Stimulated activated CD4-positive, alpha-beta T cell treated with anti-CD3 and anti-CD28 coated beads, Interleukin-2, amount 100 ng/mL, for 4 hours (primary cell): ENCODE measurements at regions not wholly inside any gene's neighbourhood (a gene's known extent, or its start where the extent isn't known, plus 50 kb on each side); places are given as distances from the start of the nearest gene placed in this dataset.

Source experiments
- DNase-seq: peaks from one replicate; pipeline ENCODE4 v3.0.0-alpha.2; 2020; ENCODE audit warnings: low read depth

DNA sequence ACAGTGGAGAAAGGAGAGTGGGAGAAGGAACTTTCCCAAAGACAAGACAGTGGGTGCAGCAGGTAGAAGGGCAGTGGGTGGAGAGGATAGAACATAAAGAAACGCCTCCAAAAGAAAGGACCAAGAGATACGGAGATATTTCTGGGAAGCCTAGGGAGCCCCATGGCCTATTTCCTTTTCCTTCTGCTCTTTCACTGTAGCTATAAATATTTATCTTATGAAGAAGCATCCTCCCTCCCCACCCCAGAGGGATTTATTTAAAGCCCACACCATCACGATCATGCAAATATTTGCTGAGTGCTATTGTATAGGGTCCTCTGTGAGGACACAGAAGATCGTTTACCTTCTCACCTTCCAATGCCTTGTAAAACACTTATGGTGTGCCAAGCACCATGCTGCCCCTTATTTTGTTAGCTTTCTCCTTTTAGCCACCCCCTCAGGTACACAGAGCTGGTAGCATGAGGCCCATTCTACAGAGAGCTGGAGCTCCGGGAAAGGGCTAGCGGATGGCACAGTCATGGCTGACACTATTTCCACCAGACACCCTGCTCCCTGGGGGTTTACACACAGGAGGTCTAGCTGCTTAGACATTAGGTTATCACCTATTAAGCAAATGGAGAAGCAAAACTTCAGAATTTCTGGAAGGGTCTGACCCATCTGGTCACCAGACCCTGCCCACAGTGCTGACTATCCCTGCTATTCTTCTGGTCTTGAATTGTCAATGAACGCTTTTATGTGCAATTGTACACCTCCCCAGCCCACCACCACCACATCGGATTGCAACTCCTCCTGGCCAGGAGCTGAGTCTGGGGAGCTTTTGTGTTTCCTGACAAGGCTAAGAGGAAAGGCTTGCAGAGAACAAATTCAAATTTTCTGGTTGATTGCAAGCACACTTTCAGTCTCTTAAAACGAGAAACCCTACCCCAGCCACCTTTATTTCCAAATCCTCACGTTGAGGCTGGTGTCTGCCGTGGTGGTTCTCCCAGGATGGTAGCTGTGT, 91.8 kb upstream of the KLF7 start:
- no peak for DNase-seq

DNA sequence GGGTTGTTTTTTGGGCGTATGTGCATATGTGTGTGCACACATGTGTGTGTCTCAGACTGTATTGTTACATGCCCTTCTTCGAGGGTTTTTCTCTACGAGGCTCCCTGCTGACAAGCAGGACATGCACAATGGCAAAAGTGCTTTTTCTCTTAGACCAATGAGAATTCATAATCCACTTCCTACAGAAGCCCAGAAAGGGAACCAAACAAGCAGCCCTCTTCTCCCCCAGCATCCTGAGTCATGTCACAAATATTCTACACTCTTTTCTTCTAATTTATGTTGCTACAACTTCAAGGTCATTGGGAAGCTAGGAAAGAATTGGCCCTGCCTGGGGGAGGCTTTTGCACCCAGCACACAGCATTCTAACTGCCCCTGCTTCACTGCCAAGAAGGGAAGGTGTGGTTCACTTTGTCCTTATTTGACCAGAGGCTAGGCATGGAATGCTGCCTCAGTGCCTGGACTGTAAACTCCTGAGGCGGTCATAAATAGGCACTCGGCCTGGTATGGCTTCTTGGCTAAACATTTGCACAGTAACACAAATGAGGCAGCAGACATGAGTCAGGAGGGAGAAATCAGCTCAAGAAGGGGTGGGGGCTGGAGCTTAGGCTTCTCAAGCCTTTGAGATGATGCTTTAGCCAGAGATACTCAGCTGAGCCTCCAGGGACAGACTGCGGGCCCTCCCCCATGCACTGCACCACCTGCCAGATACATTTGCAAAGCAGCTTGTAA, 92.7 kb upstream of the KLF7 start:
- DNase-seq, result no peak

DNA sequence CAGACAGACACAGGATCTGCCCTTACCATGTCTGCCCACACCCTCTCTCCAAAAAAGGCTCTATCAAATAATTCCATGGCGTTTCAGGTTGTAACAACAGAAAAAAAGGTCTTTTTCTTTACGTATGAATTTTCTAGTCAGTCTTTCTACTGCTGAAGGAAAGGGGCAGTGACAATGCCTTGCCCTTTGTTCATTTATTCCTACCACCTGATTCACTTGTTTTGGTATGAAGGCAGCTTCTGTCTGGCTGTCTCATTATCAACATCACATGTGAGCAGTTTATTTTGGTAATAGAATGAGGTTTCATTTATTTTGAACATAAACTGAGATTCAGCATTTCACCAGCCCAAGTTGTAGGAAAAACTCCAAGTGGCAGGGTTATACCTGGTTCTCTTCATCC, 94.3 kb upstream of the KLF7 start:
- no peak for DNase-seq

DNA sequence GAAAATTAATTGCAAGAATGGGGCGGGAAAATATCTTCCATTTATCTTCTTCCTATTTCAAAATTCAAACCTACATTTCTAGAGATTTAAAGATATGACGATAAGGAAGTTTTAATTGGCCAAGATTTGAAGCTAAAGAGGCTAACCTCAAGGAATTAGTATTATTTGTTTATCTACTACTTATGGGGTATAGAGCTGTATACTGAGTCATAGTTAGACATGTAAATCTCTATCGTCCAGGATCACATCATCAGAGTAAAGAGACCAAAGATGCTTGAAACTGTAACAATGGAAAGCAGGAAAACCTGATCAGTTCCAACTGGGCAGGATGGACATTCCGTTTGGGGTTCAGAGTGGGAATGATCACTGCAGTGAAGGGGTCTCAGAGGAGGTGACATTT, 95.2 kb upstream of the KLF7 start:
- no peak for DNase-seq

DNA sequence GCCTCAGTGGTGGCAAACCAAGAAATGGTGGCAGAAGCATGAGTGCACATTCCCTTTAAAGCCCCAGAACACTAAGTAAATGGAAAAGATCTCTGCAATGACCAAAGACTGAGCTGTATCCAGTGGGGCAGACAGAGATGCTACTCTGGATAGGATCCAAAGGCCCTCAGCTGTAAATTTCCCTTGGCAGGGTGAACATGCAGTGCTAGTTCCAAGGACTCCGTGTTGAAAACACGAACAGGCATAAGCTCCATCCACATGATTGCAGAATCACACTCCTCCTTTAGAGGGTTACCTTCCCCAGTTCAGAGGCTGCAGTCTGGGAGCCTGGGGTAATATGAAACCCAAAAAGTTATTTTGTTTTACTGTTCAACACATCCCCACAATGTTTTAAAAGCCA, 98.6 kb upstream of the KLF7 start:
- no peak for DNase-seq

- DNase-seq, result no peak
Measured at GRCh38 chr2:207265332-207265731, 99.6 kb upstream of the KLF7 start.

DNA sequence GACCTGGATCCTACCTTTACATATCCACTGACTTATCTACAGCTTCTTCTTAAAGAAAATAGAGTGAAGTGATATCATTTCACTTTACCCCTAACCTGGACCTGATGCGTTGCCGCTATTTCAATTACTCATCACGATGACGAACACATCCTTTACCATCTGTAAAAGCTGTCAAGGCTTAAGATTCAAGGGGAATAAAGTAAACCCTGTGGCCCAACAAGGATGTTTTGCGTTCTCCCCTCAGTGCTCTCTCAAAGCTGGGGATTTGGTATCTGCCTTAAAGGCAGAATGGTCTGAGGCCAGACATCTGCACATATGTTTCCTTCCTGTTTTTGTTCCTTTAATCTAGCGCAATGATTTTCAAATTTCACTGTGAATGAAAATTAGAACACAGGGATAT, 100.1 kb upstream of the KLF7 start:
- no peak for DNase-seq

DNA sequence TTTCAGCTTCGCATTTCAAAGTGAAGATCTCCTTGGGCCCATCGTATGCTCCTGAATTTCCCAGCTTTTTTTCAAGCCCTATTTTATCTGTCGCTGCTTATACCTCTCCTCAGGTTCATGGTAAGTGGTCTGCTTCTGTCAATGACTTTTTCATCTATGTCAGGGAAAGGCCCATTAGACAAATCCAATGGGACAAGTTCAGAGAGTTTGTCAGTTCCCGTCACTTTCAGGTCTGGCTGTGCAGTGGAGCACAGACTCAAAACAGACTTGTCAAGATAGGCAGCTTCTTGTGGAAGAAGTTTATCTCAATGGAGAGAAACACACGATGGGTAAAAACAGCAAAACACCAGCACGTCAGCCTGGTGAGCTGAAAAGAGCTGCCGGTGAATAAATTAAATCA, 100.9 kb upstream of the KLF7 start:
- no peak for DNase-seq

DNA sequence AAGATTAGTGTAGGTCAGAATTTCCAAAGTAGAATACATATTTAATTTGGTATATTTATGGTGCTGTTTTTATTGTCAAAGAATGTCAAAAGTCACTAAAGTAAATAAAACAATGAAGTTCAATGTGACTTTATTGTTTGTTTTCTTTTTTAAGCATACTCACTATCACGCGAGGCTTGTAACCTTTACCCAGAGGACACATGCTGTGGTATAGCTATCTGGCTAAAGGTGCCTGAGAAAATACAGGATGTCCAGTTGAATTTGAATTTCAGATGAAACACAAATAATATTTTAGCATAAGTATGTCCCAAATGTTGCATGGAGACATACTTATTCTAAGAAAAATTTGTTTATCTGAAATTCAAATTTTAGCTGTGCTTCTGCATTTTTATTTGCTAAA, 103.3 kb upstream of the KLF7 start:
- DNase-seq, result no peak

- no peak for DNase-seq
Measured at GRCh38 chr2:207274530-207275189, 108.9 kb upstream of the KLF7 start.

DNA sequence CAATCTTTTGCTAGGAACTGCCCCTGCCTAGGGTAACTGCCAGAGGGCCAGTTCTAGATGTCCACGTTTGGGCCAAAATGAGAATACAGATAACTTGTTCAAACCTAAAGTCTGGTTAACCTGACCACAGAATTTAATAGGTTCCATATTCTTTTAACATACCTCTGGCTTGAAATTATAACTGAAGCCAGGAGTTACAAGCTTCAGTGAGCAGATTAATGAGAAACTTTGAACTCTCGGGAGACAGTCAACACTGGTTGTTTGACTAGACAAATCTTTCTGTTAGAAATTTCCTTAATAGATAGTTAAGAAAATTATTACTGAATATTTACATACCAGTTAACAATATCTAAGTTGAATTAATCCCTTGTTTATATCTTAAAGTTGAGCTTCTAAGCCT, 110.0 kb upstream of the KLF7 start:
- no peak for DNase-seq

- no peak for DNase-seq
Measured at GRCh38 chr2:207276248-207276647, 110.5 kb upstream of the KLF7 start.

- no peak for DNase-seq
Measured at GRCh38 chr2:207276858-207277257, 111.1 kb upstream of the KLF7 start.

GRCh38 chr2:207279520-207279919, 113.8 kb upstream of the KLF7 start:
- no peak for DNase-seq

DNA sequence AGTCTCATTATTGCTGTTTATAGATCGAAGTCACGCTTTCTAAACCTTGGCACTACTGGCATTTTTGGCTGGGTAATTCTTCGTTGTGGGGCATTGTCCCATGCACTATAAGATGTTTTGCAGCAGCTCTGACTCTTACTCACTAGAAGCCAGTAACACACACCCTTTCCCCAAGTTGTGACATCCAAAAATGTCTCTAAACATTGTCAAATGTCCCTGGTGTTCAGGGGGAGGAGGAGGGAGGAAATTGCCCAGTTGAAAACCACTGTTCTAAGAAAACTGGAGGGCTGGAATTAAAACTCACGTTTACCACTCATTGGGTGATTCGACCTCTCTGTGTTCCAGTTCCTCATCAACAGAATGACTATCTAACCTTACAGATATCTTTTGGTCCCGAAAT, 115.7 kb upstream of the KLF7 start:
- DNase-seq, result no peak

GRCh38 chr2:207282916-207283315, 117.2 kb upstream of the KLF7 start:
- DNase-seq, result no peak

DNA sequence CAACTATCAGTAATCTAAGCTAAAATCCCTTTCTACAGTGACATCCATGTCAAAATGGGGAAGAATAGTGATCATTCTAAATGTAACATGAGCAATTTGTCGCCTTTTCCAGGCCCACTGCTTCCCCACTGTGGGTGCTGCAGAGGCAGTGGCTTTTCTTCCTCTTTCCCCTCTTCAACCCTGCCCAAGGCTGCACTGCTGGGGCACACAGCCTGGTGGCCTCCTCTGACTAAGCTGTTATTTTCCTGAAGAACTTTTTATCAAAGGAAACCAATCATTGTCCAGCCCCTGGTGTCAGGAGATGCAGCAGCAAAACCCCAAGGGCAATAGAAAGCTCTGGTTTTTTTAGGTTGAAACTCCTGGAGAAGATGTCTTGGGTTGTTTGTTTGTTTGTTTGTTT, 117.6 kb upstream of the KLF7 start:
- DNase-seq, result no peak

DNA sequence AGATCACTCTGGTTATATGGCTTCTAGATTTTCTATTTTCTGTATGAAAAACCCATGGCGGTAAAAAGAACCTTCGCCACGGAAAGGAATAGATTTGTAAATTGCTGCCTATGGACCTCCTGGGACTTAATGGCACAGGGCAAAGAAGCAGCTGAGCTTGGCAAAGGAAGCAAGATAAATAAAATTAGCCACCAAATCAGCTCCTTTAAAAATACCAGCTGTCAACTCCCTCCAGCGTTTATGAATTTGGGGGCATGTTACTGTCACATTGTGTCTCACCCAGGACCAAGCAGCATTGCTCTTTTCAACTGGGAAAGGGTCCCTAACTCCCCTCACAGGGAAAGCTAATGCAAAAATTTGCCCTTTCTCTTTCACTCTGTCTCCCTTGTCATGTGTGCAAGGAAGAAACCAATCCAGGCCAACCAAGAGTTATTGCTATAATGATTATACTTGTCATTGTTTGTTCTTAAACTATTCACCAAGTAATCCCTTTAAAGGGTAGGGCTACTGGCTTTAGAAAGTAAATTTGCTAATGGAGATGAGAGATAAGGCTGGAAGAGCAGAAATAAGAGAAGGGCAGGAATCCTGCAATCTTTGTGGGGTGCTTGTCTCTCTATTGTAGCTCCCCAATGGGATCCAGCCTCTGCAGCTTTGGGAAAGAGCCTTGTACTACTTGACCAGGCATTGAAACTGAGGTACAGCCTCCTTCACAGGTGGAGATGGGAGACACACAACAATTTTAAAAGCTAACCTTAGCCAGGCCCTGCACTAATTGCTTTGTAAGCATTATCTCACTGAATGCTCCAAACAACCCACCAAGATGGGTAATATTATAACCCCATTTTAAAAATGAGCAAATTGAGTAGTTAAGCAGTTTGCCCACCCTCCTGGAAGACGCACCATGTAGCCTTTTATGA, 119.1 kb upstream of the KLF7 start:
- no peak for DNase-seq

GRCh38 chr2:207285473-207285815, 119.7 kb upstream of the KLF7 start:
- no peak for DNase-seq

DNA sequence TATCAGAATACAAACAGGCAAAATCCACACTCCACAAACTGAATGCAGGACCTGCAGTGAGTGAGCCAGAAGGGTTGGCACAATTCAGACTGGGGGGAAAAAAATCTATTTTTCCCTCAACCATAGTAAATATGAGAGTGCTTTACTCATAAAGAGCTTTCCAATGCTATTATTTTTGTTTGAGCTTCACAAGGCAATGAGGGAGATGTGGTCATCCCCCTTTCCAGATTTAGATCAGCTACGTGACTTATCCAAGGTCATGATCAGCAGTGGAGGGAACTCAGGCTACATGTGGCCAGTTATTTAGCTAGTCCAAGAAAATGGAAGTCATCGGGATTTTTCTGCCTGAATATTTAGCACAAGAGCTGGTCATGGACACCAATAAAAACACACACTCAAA, 120.4 kb upstream of the KLF7 start:
- DNase-seq, result no peak

DNA sequence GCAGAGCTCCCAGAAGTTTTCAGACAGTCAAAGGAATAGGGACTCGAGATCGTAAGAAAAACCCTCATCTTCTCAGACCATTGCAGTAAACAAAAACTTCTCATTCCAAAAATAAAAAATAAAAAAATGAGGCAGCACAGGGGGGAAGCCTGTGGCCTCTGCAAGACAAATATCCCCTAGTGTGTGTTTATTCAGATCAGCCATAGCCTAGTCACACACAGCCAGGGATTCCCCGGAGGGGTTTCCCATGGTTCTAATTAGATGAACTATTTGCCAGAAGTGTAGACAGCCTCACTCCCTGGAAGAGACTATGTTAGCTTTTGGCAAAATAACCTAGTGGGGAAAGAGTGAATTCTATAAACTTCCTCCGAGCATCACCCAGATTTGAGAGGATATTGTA, 122.9 kb upstream of the KLF7 start:
- no peak for DNase-seq
